Right atrium auricular region (tissue), 2 donors: ENCODE measurements at regions not wholly inside any gene's neighbourhood (a gene's known extent, or its start where the extent isn't known, plus 50 kb on each side); places are given as distances from the start of the nearest gene placed in this dataset.
A peak's percentile ranks its signal among the peaks of the same experiment; 100 is the strongest.

ENCODE experiments used
- DNase-seq: peaks from one replicate; pipeline ENCODE4 v3.0.0-alpha.2; 2019; ENCODE audit warnings: low spot score
- H3K27ac ChIP-seq, 2 donors: fragments of 200-600 bp; sonication (generic); 1 replicate in 1 of 2; 2 replicates in 1 of 2; pipeline ENCODE4 v1.5.1; 2016 to 2019
- H3K27me3 ChIP-seq, 2 donors: fragments of 200-600 bp; sonication (generic); one replicate each; pipeline versions ENCODE4 v1.5.1 to v1.6.0; 2017 to 2019
- H3K36me3 ChIP-seq: fragments of 200-600 bp; sonication (generic); one replicate; pipeline ENCODE4 v1.5.1; 2016
- H3K4me1 ChIP-seq, 2 donors: fragments of 200-600 bp; sonication (generic); one replicate each; pipeline versions ENCODE4 v1.5.1 to v1.6.0; 2017 to 2019
- H3K4me3 ChIP-seq, 2 donors: fragments of 200-600 bp; sonication (generic); 1 replicate in 1 of 2; 2 replicates in 1 of 2; pipeline ENCODE4 v1.5.1; 2017 to 2019; ENCODE audit warnings: mild to moderate bottlenecking in 1 of 2, moderate library complexity in 1 of 2
- H3K9me3 ChIP-seq, 2 donors: fragments of 200-600 bp; sonication (generic); one replicate each; pipeline ENCODE4 v1.5.1; 2019
- CTCF ChIP-seq, 2 donors: fragments of 200-600 bp; sonication (generic); IDR thresholded peaks; one replicate each; pipeline ENCODE4 v1.5.1; 2019; ENCODE audit warnings: antibody characterized with exemption in 2 of 2

- Histone ChIP-seq H3K36me3 (no peaks in the 10 kb centered on the region), H3K4me3 (no peak overlapping the region), H3K4me1 (no peaks in the 10 kb centered on the region), H3K27me3 (no peaks in the 10 kb centered on the region), H3K27ac (no peak overlapping the region), H3K9me3 (peaks cover 0 to 20% of the 10 kb centered on the region in 2 donors)
- no peak for DNase-seq
- TF ChIP-seq CTCF (IDR thresholded peaks at IDR 0.05): no peak
Observed at GRCh38 chr15:25137013-25137412, 182.2 kb downstream of the SNRPN start.

DNA sequence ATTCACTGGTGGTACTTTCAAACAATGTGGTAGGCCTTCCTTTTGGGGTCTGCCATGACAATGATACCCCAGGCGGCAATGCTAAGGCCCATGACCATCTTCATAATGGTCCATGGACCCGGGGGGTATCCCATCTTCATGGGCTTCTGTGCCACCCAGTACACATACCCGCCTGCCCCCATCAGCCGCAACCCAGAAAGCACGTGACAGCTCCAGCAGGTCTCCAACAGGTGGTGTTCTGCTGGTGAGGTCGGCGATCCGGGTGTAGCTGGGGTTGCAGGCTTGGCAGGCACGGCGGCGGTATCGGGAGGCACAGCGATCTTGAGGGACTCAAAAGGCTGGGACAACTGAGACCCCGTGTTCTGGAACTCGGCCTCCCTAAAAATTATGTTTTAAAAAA is 214.5 kb downstream of the SNRPN start:
- Histone ChIP-seq H3K4me1 (no peaks in the 10 kb centered on the region), H3K9me3 (peaks cover 0 to 24% of the 10 kb centered on the region in 2 donors), H3K27me3 (no peaks in the 10 kb centered on the region), H3K36me3 (no peaks in the 10 kb centered on the region), H3K4me3 (no peak overlapping the region), H3K27ac (no peak overlapping the region)
- no peak for TF ChIP-seq CTCF (IDR thresholded peaks at IDR 0.05)
- DNase-seq: peak; percentile 54

DNA sequence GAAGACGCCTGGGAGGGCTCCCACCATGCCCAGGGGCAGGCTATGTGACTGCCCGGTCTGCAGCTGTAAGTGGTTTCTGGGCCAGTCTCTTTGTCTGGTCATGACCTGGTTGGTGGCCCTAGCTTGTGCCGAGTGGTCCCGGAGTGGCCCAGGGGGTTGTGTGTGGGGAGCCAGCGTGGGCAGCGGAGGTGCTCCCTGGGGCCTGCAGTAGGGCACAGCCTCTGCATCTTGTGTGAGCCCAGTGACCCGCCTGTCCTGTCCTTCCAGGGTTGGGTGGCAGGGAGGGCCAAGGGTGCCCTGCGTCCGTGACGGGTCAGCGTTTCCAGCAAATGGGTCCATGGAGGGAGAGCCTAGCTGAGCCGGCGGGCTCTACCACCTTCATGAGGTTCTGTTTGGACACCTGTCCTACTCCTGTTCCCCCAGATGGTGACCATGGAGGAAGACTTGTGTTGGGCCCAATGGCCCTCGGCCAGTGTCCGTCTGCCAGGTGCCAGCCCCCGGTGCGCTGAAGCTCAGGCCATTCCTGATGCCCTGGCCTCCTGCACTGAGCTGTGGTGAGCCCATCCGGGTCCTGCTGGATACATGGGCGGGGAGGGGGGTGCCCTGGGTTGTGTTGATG is 215.4 kb downstream of the SNRPN start:
- H3K36me3 ChIP-seq: no peaks in the 10 kb centered on the region
- H3K4me1 ChIP-seq: no peaks in the 10 kb centered on the region
- no peak overlapping the region for H3K4me3 ChIP-seq
- no peak for TF ChIP-seq CTCF (IDR thresholded peaks at IDR 0.05)
- no peaks in the 10 kb centered on the region for H3K27me3 ChIP-seq
- DNase-seq: no peak
- H3K27ac ChIP-seq: no peak overlapping the region
- peaks cover 0 to 32% of the 10 kb centered on the region in 2 donors for H3K9me3 ChIP-seq

- Histone ChIP-seq H3K4me3 (no peak overlapping the region), H3K27me3 (no peaks in the 10 kb centered on the region), H3K27ac (no peak overlapping the region), H3K9me3 (peaks cover 0 to 32% of the 10 kb centered on the region in 2 donors), H3K4me1 (no peaks in the 10 kb centered on the region), H3K36me3 (no peaks in the 10 kb centered on the region)
- TF ChIP-seq CTCF (IDR thresholded peaks at IDR 0.05): no peak
- no peak for DNase-seq
Observed at GRCh38 chr15:25170781-25171110, 216.0 kb downstream of the SNRPN start.

GRCh38 chr15:25171111-25171811 is 216.5 kb downstream of the SNRPN start:
- Histone ChIP-seq H3K4me3 (no peak overlapping the region), H3K4me1 (no peaks in the 10 kb centered on the region), H3K27ac (no peak overlapping the region), H3K27me3 (no peaks in the 10 kb centered on the region), H3K36me3 (no peaks in the 10 kb centered on the region), H3K9me3 (peaks cover 0 to 32% of the 10 kb centered on the region in 2 donors)
- DNase-seq: peak; percentile 21
- no peak for TF ChIP-seq CTCF (IDR thresholded peaks at IDR 0.05)
